ENCODE measurements at regions not wholly inside any gene's neighbourhood (a gene's known extent, or its start where the extent isn't known, plus 50 kb on each side); places are given as distances from the start of the nearest gene placed in this dataset.

DNA sequence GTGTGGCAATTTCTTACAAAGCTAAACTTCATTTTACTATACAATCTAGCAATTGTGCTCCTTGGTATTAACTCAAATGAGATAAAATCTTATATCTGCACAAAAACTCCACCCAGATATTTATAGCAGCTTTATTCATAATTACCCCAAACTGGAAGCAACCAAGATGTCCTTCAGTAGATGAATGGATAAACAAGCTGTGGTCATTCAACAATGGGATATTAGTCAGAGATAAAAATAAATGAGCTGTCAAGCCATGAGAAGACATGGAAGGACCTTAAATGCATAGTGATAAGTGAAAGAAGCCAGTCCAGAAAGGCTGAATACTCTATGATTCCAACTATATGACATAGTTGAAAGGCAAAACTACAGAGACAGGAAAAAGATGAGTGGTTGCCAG is 98.9 kb upstream of the BMP2 start:
- H3K27ac Mint-ChIP-seq = no peak overlapping the region
- no peak for DNase-seq
- H4K5ac ChIP-seq (ENCODE audit: insufficient read length, low read depth, low read length) = no peak overlapping the region
- TF ChIP-seq, protein P1, sequence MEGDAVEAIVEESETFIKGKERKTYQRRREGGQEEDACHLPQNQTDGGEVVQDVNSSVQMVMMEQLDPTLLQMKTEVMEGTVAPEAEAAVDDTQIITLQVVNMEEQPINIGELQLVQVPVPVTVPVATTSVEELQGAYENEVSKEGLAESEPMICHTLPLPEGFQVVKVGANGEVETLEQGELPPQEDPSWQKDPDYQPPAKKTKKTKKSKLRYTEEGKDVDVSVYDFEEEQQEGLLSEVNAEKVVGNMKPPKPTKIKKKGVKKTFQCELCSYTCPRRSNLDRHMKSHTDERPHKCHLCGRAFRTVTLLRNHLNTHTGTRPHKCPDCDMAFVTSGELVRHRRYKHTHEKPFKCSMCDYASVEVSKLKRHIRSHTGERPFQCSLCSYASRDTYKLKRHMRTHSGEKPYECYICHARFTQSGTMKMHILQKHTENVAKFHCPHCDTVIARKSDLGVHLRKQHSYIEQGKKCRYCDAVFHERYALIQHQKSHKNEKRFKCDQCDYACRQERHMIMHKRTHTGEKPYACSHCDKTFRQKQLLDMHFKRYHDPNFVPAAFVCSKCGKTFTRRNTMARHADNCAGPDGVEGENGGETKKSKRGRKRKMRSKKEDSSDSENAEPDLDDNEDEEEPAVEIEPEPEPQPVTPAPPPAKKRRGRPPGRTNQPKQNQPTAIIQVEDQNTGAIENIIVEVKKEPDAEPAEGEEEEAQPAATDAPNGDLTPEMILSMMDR (conservative IDR thresholded peaks at IDR 0.05) = no peak
- no peak overlapping the region for H3K9ac ChIP-seq (ENCODE audit: extremely low read depth, insufficient read length, low read length)
- H3K36me3 Mint-ChIP-seq (ENCODE audit: insufficient read depth in 1 of 3, low read depth in 3 of 3) = no peaks in the 10 kb centered on the region
- no peak overlapping the region for H4K91ac ChIP-seq (ENCODE audit: insufficient read length, low read depth, low read length)
- no peak overlapping the region for H3K56ac ChIP-seq (ENCODE audit: insufficient read length, low read depth, low read length)
- H2BK20ac ChIP-seq (ENCODE audit: low read depth, low read length, poor library complexity, severe bottlenecking) = no peak overlapping the region
- H3T11ph ChIP-seq (ENCODE audit: low read length) = no peak overlapping the region
- H3K4me3 Mint-ChIP-seq = no peak overlapping the region
- H3K9me3 ChIP-seq (ENCODE audit: control insufficient read depth, low read depth, low read length) = no peaks in the 10 kb centered on the region
- no peak overlapping the region for H3K23ac ChIP-seq (ENCODE audit: insufficient read length, low read depth, low read length)
- H3K18ac ChIP-seq (ENCODE audit: insufficient read length, low read depth, low read length) = no peak overlapping the region
- H3K79me1 ChIP-seq (ENCODE audit: insufficient read depth, low read depth, low read length, poor library complexity, severe bottlenecking) = no peaks in the 10 kb centered on the region
- no peak overlapping the region for H2AK5ac ChIP-seq (ENCODE audit: insufficient read length, low read length)
- no peak overlapping the region for H2BK5ac ChIP-seq (ENCODE audit: insufficient read length, low read length)
- no peak overlapping the region for H3K27ac ChIP-seq (ENCODE audit: insufficient read length, low read depth, low read length)
- H3K4ac ChIP-seq (ENCODE audit: low read depth, low read length) = no peak overlapping the region
- H2BK12ac ChIP-seq (ENCODE audit: insufficient read length, low read depth, low read length) = no peak overlapping the region
- no peaks in the 10 kb centered on the region for H3K4me1 ChIP-seq (ENCODE audit: insufficient read depth, low read length)
- H2BK15ac ChIP-seq (ENCODE audit: low read depth, low read length) = no peak overlapping the region
- 0 out of 5 replicates have a peak, but pooled peaks cover 0 to 2% of the 10 kb centered on the region in 2 experiments for H3K9me3 Mint-ChIP-seq
- no peak overlapping the region for H2BK120ac ChIP-seq (ENCODE audit: low read depth, low read length, poor library complexity, severe bottlenecking)
- no peaks in the 10 kb centered on the region for H4K20me1 ChIP-seq (ENCODE audit: control insufficient read depth, insufficient read depth, insufficient read length)
- H3K14ac ChIP-seq (ENCODE audit: insufficient read depth, low read length) = no peak overlapping the region
- H3K4me1 Mint-ChIP-seq = no peaks in the 10 kb centered on the region
- H3K27me3 ChIP-seq (ENCODE audit: insufficient read depth, low read length) = no peaks in the 10 kb centered on the region
- no peaks in the 10 kb centered on the region for H3K27me3 Mint-ChIP-seq (ENCODE audit: low read depth)
- no peaks in the 10 kb centered on the region for H3K79me2 ChIP-seq (ENCODE audit: insufficient read depth, low read length)
- H4K8ac ChIP-seq (replicated peaks; ENCODE audit: insufficient read length, low read depth, low read length) = no peak overlapping the region
- no peak overlapping the region for H3K4me2 ChIP-seq (ENCODE audit: insufficient read depth, insufficient read length, low read length)
- H3K23me2 ChIP-seq (ENCODE audit: insufficient read length, low read depth, low read length, poor library complexity, severe bottlenecking) = no peaks in the 10 kb centered on the region
- H2AFZ ChIP-seq (ENCODE audit: low read length) = no peak overlapping the region

Data from H9 (cell line).